DND-41 (cell line): ENCODE measurements at regions not wholly inside any gene's neighbourhood (a gene's known extent, or its start where the extent isn't known, plus 50 kb on each side); places are given as distances from the start of the nearest gene placed in this dataset.

Experiments
- ATAC-seq: fragments of 200-7000 bp; cut with Tn5 transposase; 3 replicates; pipeline ENCODE4 v1.9.1; 2021; ENCODE audit warnings: low read depth; ENCODE audit not compliant: insufficient read depth
- DNase-seq: peaks from one replicate; pipeline ENCODE4 v3.0.0-alpha.2; 2020
- H2AFZ ChIP-seq: 2 replicates; pipeline ENCODE4 v1.6.0; 2012; ENCODE audit warnings: low read depth, low read length
- H3K27ac ChIP-seq: 2 replicates; pipeline ENCODE4 v1.5.1; 2012; ENCODE audit warnings: low read length, inconsistent platforms
- H3K27me3 ChIP-seq: fragments of 200-600 bp; sonication (generic); 2 replicates; pipeline ENCODE4 v1.6.0; 2012; ENCODE audit warnings: low read length, mild to moderate bottlenecking, inconsistent platforms; ENCODE audit not compliant: insufficient read depth, poor library complexity
- H3K36me3 ChIP-seq: 2 replicates; pipeline ENCODE4 v1.5.1; 2012; ENCODE audit warnings: low read length, inconsistent platforms; ENCODE audit not compliant: insufficient read depth
- H3K4me1 ChIP-seq: 2 replicates; pipeline ENCODE4 v1.5.1; 2012; ENCODE audit warnings: mild to moderate bottlenecking, low read length; ENCODE audit not compliant: insufficient read depth
- H3K4me2 ChIP-seq: 2 replicates; pipeline ENCODE4 v1.6.0; 2012; ENCODE audit warnings: mild to moderate bottlenecking, moderate library complexity, low read length, inconsistent platforms; ENCODE audit not compliant: insufficient read depth
- H3K4me3 ChIP-seq, 2 experiments: fragments of 200-600 bp in 1 of 2; shearing (Covaris generic) in 1 of 2; 2 replicates each; pipeline ENCODE4 v1.5.1; 2012 to 2016; ENCODE audit warnings: inconsistent platforms in 2 of 2, low read length in 2 of 2, mild to moderate bottlenecking in 2 of 2, low read depth in 1 of 2, moderate library complexity in 1 of 2
- H3K79me2 ChIP-seq: 2 replicates; pipeline ENCODE4 v1.6.0; 2012; ENCODE audit warnings: low read length, inconsistent platforms; ENCODE audit not compliant: insufficient read depth
- H3K9ac ChIP-seq: 2 replicates; pipeline ENCODE4 v1.6.0; 2012; ENCODE audit warnings: low read depth, mild to moderate bottlenecking, inconsistent platforms, low read length, moderate library complexity
- H3K9me3 ChIP-seq: 2 replicates; pipeline ENCODE4 v1.5.1; 2012; ENCODE audit warnings: low read length, moderate library complexity, mild to moderate bottlenecking, inconsistent platforms; ENCODE audit not compliant: insufficient read depth, severe bottlenecking
- H4K20me1 ChIP-seq: 2 replicates; pipeline ENCODE4 v1.6.0; 2012; ENCODE audit warnings: low read length; ENCODE audit not compliant: insufficient read depth
- CTCF ChIP-seq: IDR thresholded peaks from 2 replicates; pipeline ENCODE4 v1.5.1; 2012; ENCODE audit warnings: borderline replicate concordance, low read length, moderate library complexity, mild to moderate bottlenecking; ENCODE audit not compliant: poor library complexity, severe bottlenecking; ENCODE audit errors: extremely low read depth
- EZH2 ChIP-seq: IDR thresholded peaks from 3 replicates; pipeline ENCODE4 v1.6.1; 2012; ENCODE audit warnings: borderline replicate concordance, low read depth, mild to moderate bottlenecking, moderate library complexity, low read length, inconsistent platforms; ENCODE audit not compliant: severe bottlenecking

- Histone ChIP-seq H3K4me3 (no peak overlapping the region), H3K27me3 (peaks cover 3% of the 10 kb centered on the region), H4K20me1 (no peaks in the 10 kb centered on the region), H3K36me3 (no peaks in the 10 kb centered on the region), H3K79me2 (no peaks in the 10 kb centered on the region), H3K9ac (no peak overlapping the region), H3K9me3 (no peaks in the 10 kb centered on the region), H3K27ac (no peak overlapping the region), H3K4me2 (no peak overlapping the region), H3K4me1 (no peaks in the 10 kb centered on the region), H2AFZ (no peak overlapping the region)
- ATAC-seq (no peak), DNase-seq (no peak)
- TF ChIP-seq CTCF (no peak), EZH2 (no peak)
Observed at GRCh38 chr14:49193332-49194065, 392.7 kb downstream of the RPS29 start.

- no peak for ATAC-seq
- no peaks in the 10 kb centered on the region for H3K4me1 ChIP-seq
Observed at GRCh38 chr14:49191380-49191779, 394.8 kb downstream of the RPS29 start.

GRCh38 chr14:49189375-49189774 lies 396.8 kb downstream of the RPS29 start:
- H3K36me3 ChIP-seq = no peaks in the 10 kb centered on the region
- DNase-seq (no peak), ATAC-seq (no peak)
- no peak overlapping the region for H3K9ac ChIP-seq
- no peak overlapping the region for H3K4me3 ChIP-seq
- no peak overlapping the region for H2AFZ ChIP-seq
- H3K27me3 ChIP-seq = peaks cover 5% of the 10 kb centered on the region
- no peak for TF ChIP-seq CTCF
- no peak for TF ChIP-seq EZH2
- H3K27ac ChIP-seq = no peak overlapping the region
- H3K9me3 ChIP-seq = no peaks in the 10 kb centered on the region
- H3K79me2 ChIP-seq = no peaks in the 10 kb centered on the region
- no peaks in the 10 kb centered on the region for H3K4me1 ChIP-seq
- no peak overlapping the region for H3K4me2 ChIP-seq
- no peaks in the 10 kb centered on the region for H4K20me1 ChIP-seq

More at GRCh38 chr14:49191380-49191779, 394.8 kb downstream of the RPS29 start:
- H3K9ac ChIP-seq = no peak overlapping the region
- H4K20me1 ChIP-seq = no peaks in the 10 kb centered on the region
- no peaks in the 10 kb centered on the region for H3K79me2 ChIP-seq
- peaks cover 5% of the 10 kb centered on the region for H3K27me3 ChIP-seq
- no peak overlapping the region for H3K4me3 ChIP-seq
- H3K4me2 ChIP-seq = no peak overlapping the region
- H3K27ac ChIP-seq = no peak overlapping the region
- no peaks in the 10 kb centered on the region for H3K9me3 ChIP-seq
- no peaks in the 10 kb centered on the region for H3K36me3 ChIP-seq
- TF ChIP-seq EZH2 (no peak), CTCF (no peak)
- H2AFZ ChIP-seq = no peak overlapping the region
- DNase-seq = no peak

GRCh38 chr14:49187799-49188198 lies 398.4 kb downstream of the RPS29 start:
- no peak overlapping the region for H2AFZ ChIP-seq
- ATAC-seq = no peak
- DNase-seq = no peak
- TF ChIP-seq EZH2 = no peak
- TF ChIP-seq CTCF = no peak
- no peaks in the 10 kb centered on the region for H4K20me1 ChIP-seq
- no peaks in the 10 kb centered on the region for H3K79me2 ChIP-seq
- H3K4me1 ChIP-seq = no peaks in the 10 kb centered on the region
- no peak overlapping the region for H3K4me3 ChIP-seq
- H3K36me3 ChIP-seq = no peaks in the 10 kb centered on the region
- H3K27ac ChIP-seq = no peak overlapping the region
- H3K9me3 ChIP-seq = no peaks in the 10 kb centered on the region
- H3K27me3 ChIP-seq = peaks cover 5% of the 10 kb centered on the region
- no peak overlapping the region for H3K9ac ChIP-seq
- no peak overlapping the region for H3K4me2 ChIP-seq
